Smooth muscle cell (in vitro differentiated cells): ENCODE measurements at regions not wholly inside any gene's neighbourhood (a gene's known extent, or its start where the extent isn't known, plus 50 kb on each side); places are given as distances from the start of the nearest gene placed in this dataset.

Source experiments
- DNase-seq: peaks from one replicate; lab custom pipeline; 2025; ENCODE audit not compliant: unreplicated experiment; lab: John Stamatoyannopoulos, UW
- H2AFZ ChIP-seq: fragments of 200-600 bp; sonication (generic); 2 replicates; pipeline ENCODE4 v1.6.0; 2016; ENCODE audit warnings: antibody characterized with exemption, low read depth, mild to moderate bottlenecking
- H3F3A ChIP-seq: fragments of 200-600 bp; sonication (generic); 2 replicates; pipeline ENCODE4 v1.6.0; 2017; ENCODE audit warnings: antibody characterized with exemption, low read depth
- H3K27ac ChIP-seq: fragments of 200-600 bp; sonication (generic); 2 replicates; pipeline ENCODE4 v1.5.1; 2016; ENCODE audit warnings: low read depth, mild to moderate bottlenecking
- H3K27me3 ChIP-seq: fragments of 200-600 bp; sonication (generic); 2 replicates; pipeline ENCODE4 v1.6.1; 2016; ENCODE audit warnings: low read depth, mild to moderate bottlenecking
- H3K36me3 ChIP-seq: fragments of 200-600 bp; sonication (generic); 2 replicates; pipeline ENCODE4 v1.5.1; 2016; ENCODE audit warnings: low read depth
- H3K4me1 ChIP-seq: fragments of 200-600 bp; sonication (generic); 2 replicates; pipeline ENCODE4 v1.5.1; 2016; ENCODE audit warnings: low read depth
- H3K4me2 ChIP-seq: fragments of 200-600 bp; sonication (generic); 2 replicates; pipeline ENCODE4 v1.6.0; 2016; ENCODE audit warnings: mild to moderate bottlenecking
- H3K4me3 ChIP-seq: fragments of 200-600 bp; sonication (generic); 2 replicates; pipeline ENCODE4 v1.5.1; 2016; ENCODE audit warnings: mild to moderate bottlenecking
- H3K79me2 ChIP-seq: fragments of 200-600 bp; sonication (generic); 2 replicates; pipeline ENCODE4 v1.6.0; 2016; ENCODE audit warnings: low read depth, mild to moderate bottlenecking
- H3K9ac ChIP-seq: fragments of 200-600 bp; sonication (generic); 2 replicates; pipeline ENCODE4 v1.6.0; 2016; ENCODE audit warnings: low read depth
- H3K9me3 ChIP-seq: fragments of 200-600 bp; sonication (generic); replicated peaks from 2 replicates; pipeline ENCODE4 v1.5.1; 2016; ENCODE audit warnings: low read depth
- H4K20me1 ChIP-seq: fragments of 200-600 bp; sonication (generic); 2 replicates; pipeline ENCODE4 v1.6.0; 2016; ENCODE audit warnings: low read depth
- CTCF ChIP-seq: fragments of 200-600 bp; sonication (generic); IDR thresholded peaks from 2 replicates; pipeline ENCODE4 v1.5.1; 2017; ENCODE audit warnings: borderline replicate concordance, mild to moderate bottlenecking, antibody characterized with exemption; ENCODE audit not compliant: insufficient read depth, poor library complexity, severe bottlenecking
- WGBS: methylation state at CpG from one replicate; pipeline ENCODE4 v1.1.7; 2016; ENCODE audit warnings: low lambda C conversion rate; 5-methylcytosine and 5-hydroxymethylcytosine counted together

- no peak for TF ChIP-seq CTCF
- WGBS = 88% methylated on average over 2 of the region's 2 CpGs
These were observed 359.9 kb downstream of the SEC16B start for GRCh38 chr1:177609953-177610352.

GRCh38 chr1:177600936-177601335 is 368.9 kb downstream of the SEC16B start:
- WGBS = 79% methylated on average over 1 of the region's 1 CpG
- DNase-seq = no peak
- H2AFZ ChIP-seq = no peak overlapping the region
- H4K20me1 ChIP-seq = no peaks in the 10 kb centered on the region
- no peaks in the 10 kb centered on the region for H3K36me3 ChIP-seq
- H3K4me2 ChIP-seq = no peak overlapping the region
- H3K4me3 ChIP-seq = no peak overlapping the region
- H3K4me1 ChIP-seq = no peaks in the 10 kb centered on the region
- no peaks in the 10 kb centered on the region for H3K27me3 ChIP-seq
- H3K9ac ChIP-seq = no peak overlapping the region
- H3K79me2 ChIP-seq = no peaks in the 10 kb centered on the region
- no peaks in the 10 kb centered on the region for H3K9me3 ChIP-seq
- no peak for TF ChIP-seq CTCF
- no peak overlapping the region for H3K27ac ChIP-seq
- H3F3A ChIP-seq = no peaks in the 10 kb centered on the region

More at GRCh38 chr1:177609953-177610352, 359.9 kb downstream of the SEC16B start:
- Histone ChIP-seq H3K27me3 (no peaks in the 10 kb centered on the region), H3F3A (no peaks in the 10 kb centered on the region), H3K9me3 (no peaks in the 10 kb centered on the region), H3K27ac (no peak overlapping the region), H3K9ac (no peak overlapping the region), H3K4me1 (no peaks in the 10 kb centered on the region), H3K4me2 (no peak overlapping the region), H3K79me2 (no peaks in the 10 kb centered on the region), H3K36me3 (no peaks in the 10 kb centered on the region), H3K4me3 (no peak overlapping the region), H2AFZ (no peak overlapping the region), H4K20me1 (no peaks in the 10 kb centered on the region)
- no peak for DNase-seq

- Histone ChIP-seq H3K4me3 (no peak overlapping the region), H3K4me2 (no peak overlapping the region), H2AFZ (no peak overlapping the region), H3K36me3 (no peaks in the 10 kb centered on the region), H3K4me1 (no peaks in the 10 kb centered on the region), H3K27ac (no peak overlapping the region), H3K9me3 (no peaks in the 10 kb centered on the region), H3K27me3 (no peaks in the 10 kb centered on the region), H3F3A (no peaks in the 10 kb centered on the region), H3K79me2 (no peaks in the 10 kb centered on the region), H4K20me1 (no peaks in the 10 kb centered on the region), H3K9ac (no peak overlapping the region)
- 51% methylated on average over 2 of the region's 2 CpGs for WGBS
- DNase-seq = no peak
- no peak for TF ChIP-seq CTCF
These were observed 369.5 kb downstream of the SEC16B start for GRCh38 chr1:177600321-177600720.

- H4K20me1 ChIP-seq = no peaks in the 10 kb centered on the region
- DNase-seq = no peak
- no peak overlapping the region for H3K27ac ChIP-seq
- TF ChIP-seq CTCF = no peak
- no peaks in the 10 kb centered on the region for H3K27me3 ChIP-seq
- H3K36me3 ChIP-seq = no peaks in the 10 kb centered on the region
- no peak overlapping the region for H2AFZ ChIP-seq
- H3F3A ChIP-seq = no peaks in the 10 kb centered on the region
- H3K9ac ChIP-seq = no peak overlapping the region
- H3K9me3 ChIP-seq = no peaks in the 10 kb centered on the region
- H3K79me2 ChIP-seq = no peaks in the 10 kb centered on the region
- H3K4me1 ChIP-seq = no peaks in the 10 kb centered on the region
- no peak overlapping the region for H3K4me2 ChIP-seq
- H3K4me3 ChIP-seq = no peak overlapping the region
These were observed 372.5 kb downstream of the SEC16B start for GRCh38 chr1:177597393-177597792.
